Activated T-cell treated with anti-CD3 and anti-CD28 coated beads for 48 hours (primary cell): ENCODE measurements at regions not wholly inside any gene's neighbourhood (a gene's known extent, or its start where the extent isn't known, plus 50 kb on each side); places are given as distances from the start of the nearest gene placed in this dataset.

Experiments used
- DNase-seq: peaks from one replicate; pipeline ENCODE4 v3.0.0-alpha.2; 2020; ENCODE audit warnings: low read depth

GRCh38 chr2:21395366-21395765 is 271.6 kb downstream of the TDRD15 start:
- DNase-seq = no peak

GRCh38 chr2:21396252-21396651 is 272.5 kb downstream of the TDRD15 start:
- DNase-seq = no peak

GRCh38 chr2:21401022-21401698 is 277.4 kb downstream of the TDRD15 start:
- no peak for DNase-seq

- no peak for DNase-seq
Measured at GRCh38 chr2:21404137-21404536, 280.4 kb downstream of the TDRD15 start.

- no peak for DNase-seq
Measured at GRCh38 chr2:21404827-21405625, 281.3 kb downstream of the TDRD15 start.

GRCh38 chr2:21406386-21406785 is 282.6 kb downstream of the TDRD15 start:
- DNase-seq = no peak

GRCh38 chr2:21406911-21407310 is 283.1 kb downstream of the TDRD15 start:
- no peak for DNase-seq

GRCh38 chr2:21407851-21408250 is 284.1 kb downstream of the TDRD15 start:
- no peak for DNase-seq

- DNase-seq = no peak
Measured at GRCh38 chr2:21411741-21412140, 288.0 kb downstream of the TDRD15 start.

GRCh38 chr2:21412944-21413443 is 289.2 kb downstream of the TDRD15 start:
- DNase-seq = no peak

GRCh38 chr2:21415234-21415633 is 291.5 kb downstream of the TDRD15 start:
- DNase-seq = no peak

GRCh38 chr2:21416226-21416625 is 292.5 kb downstream of the TDRD15 start:
- no peak for DNase-seq

GRCh38 chr2:21418456-21418855 is 294.7 kb downstream of the TDRD15 start:
- DNase-seq = no peak

GRCh38 chr2:21420553-21421335 is 297.0 kb downstream of the TDRD15 start:
- no peak for DNase-seq

- DNase-seq = peak; percentile 11
Measured at GRCh38 chr2:21422050-21422449, 298.3 kb downstream of the TDRD15 start.

- DNase-seq = no peak
Measured at GRCh38 chr2:21422724-21423522, 299.2 kb downstream of the TDRD15 start.

GRCh38 chr2:21423854-21424253 is 300.1 kb downstream of the TDRD15 start:
- no peak for DNase-seq

- no peak for DNase-seq
Measured at GRCh38 chr2:21424375-21424774, 300.6 kb downstream of the TDRD15 start.

- no peak for DNase-seq
Measured at GRCh38 chr2:21427606-21428005, 303.8 kb downstream of the TDRD15 start.

GRCh38 chr2:21428754-21429153 is 305.0 kb downstream of the TDRD15 start:
- no peak for DNase-seq

GRCh38 chr2:21429747-21430146 is 306.0 kb downstream of the TDRD15 start:
- no peak for DNase-seq

- no peak for DNase-seq
Measured at GRCh38 chr2:21431078-21431477, 307.3 kb downstream of the TDRD15 start.
